GM21423 (cell line): ENCODE measurements at regions not wholly inside any gene's neighbourhood (a gene's known extent, or its start where the extent isn't known, plus 50 kb on each side); places are given as distances from the start of the nearest gene placed in this dataset.

Source experiments
- ATAC-seq: cut with Tn5 transposase; IDR thresholded peaks from one replicate; pipeline ENCODE4 v1.9.1; 2021; ENCODE audit warnings: mild to moderate bottlenecking, moderate library complexity; ENCODE audit not compliant: unreplicated experiment

DNA sequence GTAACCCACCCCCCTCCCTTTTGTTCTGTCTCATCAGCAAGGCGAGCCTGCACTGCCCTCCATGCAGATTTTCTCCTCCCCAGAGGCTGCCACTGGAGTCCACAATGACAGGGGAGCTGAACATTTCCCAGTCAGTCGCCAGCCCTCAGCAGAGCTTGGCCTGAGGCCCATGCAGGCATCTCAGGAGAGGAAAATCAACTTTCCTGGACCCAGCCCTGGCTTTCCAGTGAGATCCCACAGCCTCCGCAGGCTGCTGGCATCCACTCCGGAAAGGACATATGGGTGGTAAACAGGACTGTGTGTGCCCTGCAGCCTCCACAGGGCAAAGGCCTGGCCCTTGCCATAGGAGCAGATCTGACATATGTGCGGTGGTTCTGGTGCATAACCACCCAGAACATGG is 253.8 kb downstream of the TNS1 start:
- ATAC-seq: no peak

DNA sequence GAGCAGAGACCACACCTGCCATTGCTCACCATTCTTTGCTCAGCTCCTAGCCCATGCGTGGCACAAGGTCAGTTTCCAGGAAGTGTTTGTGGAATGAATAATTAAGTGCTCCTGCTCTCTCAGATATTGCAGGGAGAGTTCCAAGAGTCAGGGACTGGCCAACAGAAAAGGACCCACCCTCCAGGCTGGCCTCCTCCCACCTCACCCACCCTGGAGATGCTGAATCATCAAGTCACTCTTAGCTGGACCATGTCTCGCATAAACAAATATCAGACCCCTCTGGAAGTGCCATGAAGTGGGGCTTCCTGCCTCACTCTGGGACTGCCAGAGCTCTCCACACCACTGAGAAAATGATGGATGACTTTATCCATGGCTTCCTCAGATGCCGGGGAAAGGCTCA is 256.0 kb downstream of the TNS1 start:
- ATAC-seq: no peak

DNA sequence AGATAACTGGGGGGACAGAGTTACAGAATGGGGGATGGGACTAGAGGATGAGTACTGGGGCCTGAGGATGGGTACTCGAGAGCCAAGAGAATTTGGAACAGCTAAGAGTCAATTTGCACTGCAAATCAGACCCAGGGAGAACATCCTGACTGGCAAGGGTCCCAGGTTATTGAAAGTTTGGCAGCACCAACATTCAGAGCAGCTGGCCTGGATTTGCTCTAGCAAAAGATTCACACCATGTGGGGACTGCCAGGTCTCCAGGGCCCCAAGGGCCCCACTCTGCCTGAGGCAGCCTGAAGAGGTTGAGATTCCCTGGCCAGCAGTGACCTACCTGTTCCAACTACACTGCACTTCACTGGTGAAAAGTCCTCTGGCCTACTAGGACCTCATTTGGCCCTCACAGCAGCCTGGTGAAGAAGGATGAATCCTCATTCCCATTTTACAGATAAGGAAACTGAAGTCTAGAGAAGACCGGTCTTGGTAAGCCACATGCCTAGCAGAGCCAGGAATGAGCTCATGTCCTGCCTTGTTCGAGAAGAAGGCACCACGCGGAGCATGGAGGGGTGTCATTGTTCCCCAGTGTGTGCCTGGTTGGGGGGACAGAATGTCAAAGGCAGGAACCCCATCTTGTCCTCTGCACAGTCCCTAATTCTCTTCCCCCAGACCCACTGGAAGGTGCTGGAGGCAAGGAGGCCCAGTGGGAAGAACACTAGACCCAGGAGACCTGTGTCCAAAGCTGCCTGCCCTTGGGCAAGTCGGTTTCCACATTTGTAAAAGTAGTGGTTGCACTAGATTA is 258.6 kb downstream of the TNS1 start:
- ATAC-seq: no peak

DNA sequence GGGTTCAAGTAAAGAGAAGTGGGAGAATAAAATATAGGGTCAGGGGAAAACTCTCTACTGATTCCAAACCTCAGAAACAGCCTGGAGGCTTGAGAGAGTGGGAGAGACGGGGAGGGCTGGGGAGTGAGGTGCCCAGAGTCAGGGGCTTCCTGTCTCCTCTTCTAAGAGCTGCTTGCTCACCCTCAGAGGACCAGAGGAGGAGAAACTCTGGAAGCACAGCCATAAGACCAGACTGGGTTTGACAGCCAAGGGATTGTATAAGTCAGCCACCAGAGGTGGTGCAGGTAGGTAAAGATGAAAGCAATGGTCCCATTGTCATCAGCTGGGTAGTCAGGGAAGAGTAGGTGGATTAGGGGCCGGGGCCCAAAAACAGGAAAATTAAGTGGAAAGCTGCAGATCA is 259.4 kb downstream of the TNS1 start:
- ATAC-seq: no peak

DNA sequence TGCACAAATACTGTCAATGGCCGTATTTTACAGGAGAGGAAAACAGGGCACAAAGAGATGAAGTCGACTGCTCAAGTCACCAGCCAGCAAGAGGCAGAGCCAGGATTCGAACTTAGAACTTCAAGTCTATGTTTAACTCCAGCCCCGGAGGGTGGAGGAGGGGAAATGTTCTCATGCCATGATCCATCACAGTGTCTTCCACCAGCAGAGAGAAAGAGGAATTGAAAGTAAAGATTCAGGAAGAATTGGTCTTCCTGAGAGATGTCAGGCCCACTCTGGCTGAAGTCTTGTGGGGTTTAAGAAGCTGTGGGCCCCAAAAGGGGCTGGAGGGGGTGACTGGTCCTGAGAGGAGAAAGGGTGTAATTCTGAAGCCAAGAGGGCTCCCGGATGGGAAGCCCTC is 260.0 kb downstream of the TNS1 start:
- ATAC-seq: no peak

DNA sequence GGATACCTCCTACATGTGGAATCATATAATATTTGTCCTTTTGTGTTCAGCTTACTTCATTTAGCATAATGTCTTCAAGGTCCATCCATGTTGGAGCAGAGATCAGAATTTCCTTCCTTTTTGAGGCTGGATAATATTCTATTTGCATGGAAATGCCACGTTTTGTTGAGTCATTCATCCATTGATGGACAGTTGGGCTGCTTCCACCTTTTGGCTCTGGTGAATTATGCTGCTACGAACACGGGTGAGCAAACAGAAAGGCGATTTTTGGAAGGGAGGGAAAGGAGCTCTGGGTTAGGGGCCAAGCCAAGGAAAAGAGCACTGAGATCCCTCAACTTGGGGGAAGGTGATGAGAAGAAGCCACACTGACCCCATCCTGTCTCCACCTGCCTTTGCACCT is 260.5 kb downstream of the TNS1 start:
- ATAC-seq: no peak

DNA sequence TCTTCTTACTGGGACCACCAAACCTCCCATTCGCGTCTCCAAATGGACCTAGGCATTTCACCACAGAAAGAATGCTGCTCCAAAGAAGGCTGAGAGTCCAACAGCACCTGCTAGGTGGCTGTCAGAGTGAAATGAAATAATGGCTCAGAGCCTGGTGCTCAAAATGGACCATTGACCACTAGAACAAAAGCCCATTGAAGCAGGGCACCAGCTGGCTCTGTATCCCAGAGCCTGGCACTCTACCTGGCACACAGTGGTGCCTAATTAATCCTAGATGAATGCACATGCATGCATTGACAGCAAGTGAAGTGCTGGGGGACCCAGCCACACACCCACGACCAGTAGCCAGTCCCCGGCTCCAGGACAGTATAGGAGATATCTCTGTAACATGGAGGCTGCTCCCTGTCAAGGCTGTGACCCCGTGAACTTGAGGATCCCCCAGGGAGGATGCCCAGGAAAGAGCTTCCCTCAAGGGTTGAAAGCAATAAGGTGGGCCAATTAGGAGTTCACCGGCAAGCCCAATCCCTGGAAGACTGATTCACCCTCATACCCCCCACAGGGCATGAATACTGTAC is 261.3 kb downstream of the TNS1 start:
- ATAC-seq: no peak

DNA sequence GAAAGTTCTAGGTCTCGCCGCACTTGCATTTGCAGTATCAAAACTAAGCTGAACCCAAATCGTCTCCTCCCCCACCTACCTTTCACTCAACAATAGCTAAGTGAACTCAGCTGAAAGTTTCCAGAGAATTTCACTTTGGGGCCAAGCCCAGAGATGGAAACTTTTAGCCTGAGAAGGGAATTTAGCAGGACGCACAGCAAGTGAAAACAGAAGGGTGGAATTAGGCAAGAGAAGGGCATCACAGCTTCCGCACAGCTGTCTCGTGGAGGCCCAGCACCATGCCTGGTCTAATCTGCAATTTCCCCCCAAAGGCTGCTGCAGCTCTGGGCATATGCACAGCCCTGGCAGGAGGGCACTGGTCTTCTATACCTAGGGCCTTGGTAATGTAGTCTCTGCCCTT is 262.0 kb downstream of the TNS1 start:
- no peak for ATAC-seq

DNA sequence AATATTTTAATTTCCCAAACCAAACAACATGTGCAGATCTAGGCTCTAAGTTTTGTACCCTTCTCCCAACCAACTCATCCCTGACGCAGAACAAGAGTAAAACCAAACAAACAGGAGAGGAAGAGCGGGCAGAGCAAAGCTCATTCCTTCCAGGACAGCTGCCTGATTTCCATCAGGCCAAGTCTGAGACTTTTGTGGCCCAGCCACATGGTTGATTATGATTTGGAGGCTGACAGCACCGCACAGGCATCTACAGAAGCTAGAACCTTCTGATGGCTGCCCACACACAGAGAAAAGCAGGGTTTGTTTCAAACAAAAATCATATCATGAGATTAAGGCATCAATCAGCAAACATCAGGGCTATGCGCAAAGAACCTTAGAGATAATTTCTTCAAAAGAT is 262.6 kb downstream of the TNS1 start:
- no peak for ATAC-seq

DNA sequence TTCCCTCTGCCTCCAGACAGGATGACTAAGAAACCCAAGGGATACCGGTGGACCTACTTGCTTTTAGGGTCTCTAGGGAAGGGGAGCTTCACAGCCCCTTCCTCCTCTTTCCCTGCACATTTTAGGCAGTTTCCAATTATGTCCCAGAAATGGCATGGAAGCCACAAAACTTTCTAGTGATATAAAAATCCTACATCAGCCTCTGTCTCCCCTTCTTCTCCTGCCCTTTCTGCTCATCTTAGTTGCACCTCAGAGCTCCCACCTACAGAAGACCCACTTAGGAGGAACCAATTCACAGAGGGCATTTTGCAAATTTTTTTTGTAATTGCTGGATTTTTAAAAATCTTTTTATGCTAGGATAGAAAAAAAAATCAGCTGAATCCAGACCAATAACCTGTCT is 263.1 kb downstream of the TNS1 start:
- ATAC-seq: no peak

DNA sequence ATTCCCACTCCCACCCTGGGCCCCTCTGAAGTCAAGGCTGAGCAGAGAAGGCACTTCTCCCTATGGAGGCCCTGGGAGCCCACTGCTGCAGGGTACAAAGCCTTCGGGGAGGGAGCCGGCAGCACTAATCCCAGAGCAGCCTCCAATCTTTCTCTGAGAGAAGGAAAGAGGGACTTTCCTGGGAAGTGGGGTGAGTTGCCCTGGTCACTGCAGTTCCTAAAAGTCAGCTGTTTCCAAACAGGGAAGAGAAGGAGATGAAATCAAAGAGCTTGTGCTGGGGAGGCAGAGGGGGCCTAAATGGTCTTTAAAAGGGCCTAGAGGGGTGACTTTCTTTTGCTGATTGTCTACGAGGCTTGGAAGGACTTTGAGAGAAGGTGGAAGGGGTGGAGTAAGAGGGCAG is 264.7 kb downstream of the TNS1 start:
- ATAC-seq: no peak

DNA sequence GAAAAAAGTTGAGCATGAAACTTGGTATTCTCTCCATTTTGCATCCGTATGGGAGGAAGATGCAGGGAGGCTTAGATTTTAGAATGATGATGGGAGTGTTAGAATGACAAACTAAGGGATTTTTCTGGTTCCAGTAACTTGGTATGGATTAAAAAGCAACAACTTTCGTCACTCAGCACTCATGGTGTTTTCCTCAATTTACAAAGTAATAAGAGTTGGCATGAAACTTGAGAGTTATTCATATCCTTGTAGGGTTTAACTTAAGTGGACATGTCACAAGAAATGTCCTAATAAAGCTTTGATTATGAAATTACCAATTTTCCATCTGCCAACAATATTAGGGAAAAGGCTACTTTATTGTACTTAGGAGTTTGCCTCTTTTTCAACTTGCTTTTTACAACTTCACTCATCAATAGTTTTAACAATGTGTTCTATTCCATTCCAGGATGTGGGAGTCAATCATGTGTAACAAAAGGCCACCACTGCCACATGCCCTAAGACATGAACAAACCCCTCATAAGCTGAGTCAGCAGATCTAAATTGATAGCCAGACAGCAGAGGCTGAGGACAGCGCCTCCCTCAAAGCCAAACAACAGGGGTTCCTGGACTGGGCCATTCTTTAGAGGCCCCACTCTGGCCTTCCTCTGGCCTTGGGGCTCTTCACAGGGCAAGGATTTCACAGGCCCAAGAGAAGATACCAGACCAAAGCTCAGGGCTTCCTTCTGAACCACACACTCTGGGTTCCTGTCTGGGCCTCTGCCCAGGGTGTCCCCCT is 265.8 kb downstream of the TNS1 start:
- no peak for ATAC-seq

DNA sequence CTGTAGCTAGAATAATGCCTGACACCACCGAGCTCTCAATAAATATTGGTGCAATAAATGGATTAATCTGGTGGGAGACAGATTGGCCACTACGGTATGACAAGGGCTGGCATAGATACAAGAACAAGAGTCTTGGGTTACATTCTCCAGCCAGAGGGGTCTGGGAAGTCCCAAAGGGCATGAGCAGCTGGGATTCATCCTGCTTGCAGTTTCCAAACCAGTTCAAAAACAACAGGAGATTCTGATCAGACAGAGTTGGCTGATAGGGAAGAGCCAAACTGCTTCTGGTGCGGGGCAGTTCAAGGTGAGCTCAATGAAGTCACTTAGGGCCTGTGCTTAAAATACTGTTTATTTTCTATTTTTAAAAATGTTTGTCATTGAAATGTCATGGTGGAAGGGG is 266.9 kb downstream of the TNS1 start:
- no peak for ATAC-seq

DNA sequence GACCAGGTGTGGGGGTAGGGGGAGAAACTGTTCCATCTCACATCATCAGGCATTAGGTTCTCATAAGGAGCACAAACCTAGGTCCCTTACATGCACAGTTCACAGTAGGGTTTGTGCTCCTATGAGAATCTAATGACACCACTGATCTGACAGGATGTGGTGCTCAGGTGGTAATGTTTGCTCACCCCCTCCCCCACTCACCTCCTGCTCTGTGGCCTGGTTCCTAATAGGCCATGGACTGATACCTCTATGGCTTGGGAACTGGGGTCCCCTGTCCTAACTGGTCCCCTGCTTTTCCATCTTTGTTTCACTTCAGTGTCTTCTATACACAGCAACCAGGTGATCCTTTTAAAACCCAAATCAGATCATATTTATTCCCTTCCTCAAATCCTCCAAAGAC is 267.8 kb downstream of the TNS1 start:
- ATAC-seq: no peak

DNA sequence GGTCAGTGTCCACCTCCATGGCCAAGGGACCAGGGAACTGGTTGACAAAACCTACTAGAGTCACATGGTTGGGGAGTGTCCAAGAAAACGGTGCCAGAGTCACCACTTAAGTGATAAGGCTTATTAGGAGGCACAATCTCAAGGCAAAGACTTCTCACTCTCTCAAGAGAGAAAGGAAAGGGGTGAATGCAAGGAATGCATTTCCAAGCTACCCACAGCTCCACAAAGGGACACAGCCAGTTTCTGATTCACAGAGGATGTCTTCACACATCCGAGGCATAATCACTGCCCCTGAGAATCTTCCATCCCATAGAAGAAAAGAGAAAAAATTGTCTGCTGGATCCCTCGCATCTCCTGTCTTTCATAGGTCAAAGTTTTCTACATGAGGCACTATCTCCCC is 269.3 kb downstream of the TNS1 start:
- ATAC-seq: no peak

DNA sequence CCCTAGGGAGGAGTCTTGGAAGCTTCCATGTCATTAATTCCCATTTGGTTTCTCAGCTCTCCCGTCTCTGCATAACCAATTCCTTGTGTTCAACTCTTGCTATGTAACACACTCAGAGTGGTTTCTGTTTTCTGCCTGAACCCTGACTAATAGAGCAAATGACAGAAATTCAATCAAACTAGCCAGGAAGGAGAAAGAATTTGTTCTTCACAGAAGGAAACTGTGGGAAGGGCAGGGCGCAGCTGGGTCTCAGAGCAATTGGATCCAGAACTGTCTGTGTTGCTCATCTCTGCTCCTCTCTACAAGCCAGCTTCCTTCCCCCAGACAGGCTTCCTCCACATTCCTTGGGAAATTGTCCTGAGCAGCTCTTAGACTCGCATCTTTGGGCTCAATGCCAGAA is 269.8 kb downstream of the TNS1 start:
- ATAC-seq: no peak

DNA sequence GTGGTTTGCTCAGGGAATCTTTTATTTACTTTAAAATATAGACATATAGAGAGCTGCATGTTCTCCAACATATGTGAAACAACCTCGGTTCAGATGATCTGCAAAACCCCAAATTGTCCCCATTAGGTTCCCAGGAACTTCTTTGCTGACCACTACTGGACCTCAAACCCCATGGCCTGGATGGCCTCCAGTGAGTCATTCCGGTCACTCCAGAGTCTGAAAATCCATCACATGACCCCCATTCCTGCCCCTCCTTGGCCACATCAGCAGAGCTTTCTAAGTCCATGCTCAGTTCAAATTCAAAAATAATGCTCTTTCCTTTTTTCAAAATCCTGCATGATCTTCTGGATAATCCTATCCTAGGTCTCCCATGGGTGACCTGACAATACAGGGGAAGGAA is 271.0 kb downstream of the TNS1 start:
- ATAC-seq: no peak

DNA sequence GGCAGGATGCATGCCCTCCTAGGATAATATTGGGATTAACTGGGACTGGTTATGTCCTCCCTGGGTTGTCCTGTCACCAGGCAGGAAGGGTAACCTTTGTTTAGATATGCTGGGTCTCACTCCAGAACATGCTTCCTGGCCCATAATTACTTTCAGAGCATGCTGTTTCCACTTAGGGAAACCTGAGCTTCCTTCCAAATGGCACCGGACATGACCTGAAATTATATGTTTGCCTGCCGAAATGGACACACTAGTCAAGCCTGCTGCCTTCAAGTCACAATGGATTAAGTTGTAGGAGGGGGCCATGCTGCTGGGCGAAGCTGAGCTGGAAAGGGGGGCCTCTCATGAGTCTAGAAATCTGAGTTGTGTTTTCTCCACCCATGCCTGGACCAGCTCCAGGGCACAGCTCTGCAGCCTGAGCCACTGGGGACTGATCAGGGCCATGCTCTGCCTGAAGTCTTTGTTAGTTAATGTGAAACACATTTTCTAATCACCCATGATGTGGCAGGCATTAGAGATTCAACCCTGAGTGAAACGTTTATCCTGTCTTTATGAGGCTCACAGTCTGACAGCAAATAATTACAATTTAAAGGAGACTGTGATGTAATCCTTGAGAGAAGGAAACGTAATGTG is 273.3 kb downstream of the TNS1 start:
- no peak for ATAC-seq

DNA sequence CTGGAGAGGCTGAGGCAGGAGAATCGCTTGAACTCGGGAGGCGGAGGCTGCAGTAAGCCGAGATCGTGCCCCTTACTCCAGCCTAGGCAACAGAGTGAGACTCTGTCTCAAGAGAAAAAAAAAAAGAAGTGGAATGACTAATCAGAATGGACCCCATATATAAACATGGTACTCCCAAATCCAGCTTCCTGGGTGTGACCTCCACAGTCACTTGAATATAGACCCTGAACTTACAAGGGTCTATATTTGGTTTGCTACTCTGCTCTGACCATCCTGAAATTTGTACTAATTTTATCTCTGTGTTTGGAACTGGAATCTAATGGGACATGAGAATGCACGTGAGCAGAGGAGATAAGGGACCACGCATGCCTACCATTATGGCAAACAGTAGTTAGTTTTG is 275.0 kb downstream of the TNS1 start:
- ATAC-seq: no peak

DNA sequence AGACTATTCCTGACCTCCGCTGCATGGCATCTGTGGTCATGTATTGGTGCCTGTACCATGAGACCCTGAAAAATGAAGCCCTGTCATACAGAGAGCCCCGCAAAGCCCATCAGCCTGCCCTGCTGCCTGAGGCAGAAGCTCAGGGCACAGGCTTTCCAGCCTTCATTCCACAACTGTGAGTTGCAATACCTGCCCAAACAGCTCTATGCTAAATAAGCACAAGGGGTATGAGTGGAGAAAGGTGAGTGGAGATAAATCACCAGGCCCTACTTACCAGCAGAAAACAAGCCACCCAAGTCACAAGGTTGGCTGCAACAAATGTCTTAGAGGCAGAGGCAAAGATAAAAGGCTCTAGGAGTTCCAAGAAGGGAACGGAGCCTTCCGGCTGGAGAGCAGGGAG is 277.4 kb downstream of the TNS1 start:
- no peak for ATAC-seq

DNA sequence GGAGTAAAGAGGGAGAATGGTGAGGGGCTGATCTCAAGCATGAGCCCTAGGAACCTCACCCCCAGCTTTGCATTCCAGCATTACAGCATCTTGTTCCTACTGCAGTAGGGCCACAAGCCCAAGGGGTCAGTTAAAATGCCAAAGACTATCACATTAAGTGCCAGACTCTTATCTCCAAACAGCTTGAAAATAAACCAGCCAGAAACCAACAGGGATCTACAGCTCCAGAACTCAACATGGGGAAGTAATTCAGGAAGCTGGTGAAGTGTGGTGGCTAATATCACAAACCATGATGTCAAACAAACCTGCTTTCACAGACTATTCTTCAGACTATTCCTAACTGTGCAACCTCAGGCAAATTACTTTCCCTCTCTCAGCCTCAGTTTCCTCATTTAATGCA is 278.3 kb downstream of the TNS1 start:
- ATAC-seq: no peak

DNA sequence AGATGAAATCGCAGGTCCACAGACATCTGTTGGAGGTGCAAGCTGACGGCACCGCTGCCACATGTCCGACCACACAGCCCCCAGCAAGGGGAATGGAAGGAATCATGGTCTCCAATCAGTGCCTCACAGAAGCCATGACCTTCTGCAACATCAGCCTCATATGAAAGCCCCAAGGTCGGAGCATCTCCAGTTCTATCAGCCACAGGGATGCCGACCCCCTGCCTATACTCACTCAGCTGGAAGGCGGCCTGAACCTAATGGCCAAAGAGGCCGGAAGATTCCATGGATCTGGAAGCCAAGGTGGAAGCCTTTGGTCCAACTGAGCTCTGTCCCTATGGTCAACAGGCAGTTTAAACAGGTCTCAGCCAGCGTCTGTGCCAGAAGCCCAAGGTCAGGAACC is 278.8 kb downstream of the TNS1 start:
- ATAC-seq: no peak
